T-helper 17 cell (primary cell): ENCODE measurements at regions not wholly inside any gene's neighbourhood (a gene's known extent, or its start where the extent isn't known, plus 50 kb on each side); places are given as distances from the start of the nearest gene placed in this dataset.

Experiments
- ATAC-seq: fragments of 150-1000 bp; cut with Tn5 transposase; 2 replicates; pipeline ENCODE4 v1.10.0; 2021; ENCODE audit warnings: mild to moderate bottlenecking, moderate library complexity
- DNase-seq, 3 donors: peaks; one replicate each; pipeline versions ENCODE4 v3.0.0 to v3.0.0-alpha.2; 2020 to 2021
- H3K9me3 ChIP-seq: one replicate; pipeline ENCODE4 v1.7.0; 2013; ENCODE audit warnings: low read length, mild to moderate bottlenecking; ENCODE audit not compliant: control insufficient read depth, poor library complexity, severe bottlenecking
- H3K27ac Mint-ChIP-seq: one replicate; pipeline ENCODE4 v1.8.0; 2022; ENCODE audit warnings: mild to moderate bottlenecking, moderate library complexity, mixed read lengths
- H3K27me3 Mint-ChIP-seq: one replicate; pipeline ENCODE4 v1.8.0; 2022; ENCODE audit warnings: mixed read lengths
- H3K36me3 Mint-ChIP-seq: one replicate; pipeline ENCODE4 v1.8.0; 2022; ENCODE audit warnings: low read depth, mixed read lengths
- H3K4me1 Mint-ChIP-seq: one replicate; pipeline ENCODE4 v1.8.0; 2022; ENCODE audit warnings: mild to moderate bottlenecking, mixed read lengths
- H3K4me3 Mint-ChIP-seq: one replicate; pipeline ENCODE4 v1.8.0; 2022; ENCODE audit warnings: mild to moderate bottlenecking, moderate library complexity, mixed read lengths

GRCh38 chr4:57490520-57491255, 380.5 kb upstream of the IGFBP7 start:
- no peak overlapping the region for H3K27ac Mint-ChIP-seq
- no peaks in the 10 kb centered on the region for H3K36me3 Mint-ChIP-seq
- DNase-seq (no peak), ATAC-seq (no peak)
- H3K4me1 Mint-ChIP-seq: no peaks in the 10 kb centered on the region
- H3K9me3 ChIP-seq: no peaks in the 10 kb centered on the region
- no peaks in the 10 kb centered on the region for H3K27me3 Mint-ChIP-seq
- no peak overlapping the region for H3K4me3 Mint-ChIP-seq

- H3K27me3 Mint-ChIP-seq: no peaks in the 10 kb centered on the region
- H3K4me3 Mint-ChIP-seq: no peak overlapping the region
- DNase-seq: no peak
- no peak overlapping the region for H3K27ac Mint-ChIP-seq
- H3K4me1 Mint-ChIP-seq: no peaks in the 10 kb centered on the region
- ATAC-seq: no peak
- no peaks in the 10 kb centered on the region for H3K36me3 Mint-ChIP-seq
- no peaks in the 10 kb centered on the region for H3K9me3 ChIP-seq
Measured at GRCh38 chr4:57488366-57489162, 378.4 kb upstream of the IGFBP7 start.

GRCh38 chr4:57475424-57475823, 365.2 kb upstream of the IGFBP7 start:
- Mint-ChIP-seq H3K36me3 (no peaks in the 10 kb centered on the region), H3K27ac (no peak overlapping the region), H3K4me3 (no peak overlapping the region), H3K27me3 (no peaks in the 10 kb centered on the region), H3K4me1 (no peaks in the 10 kb centered on the region)
- ATAC-seq: no peak
- H3K9me3 ChIP-seq: no peaks in the 10 kb centered on the region
- no peak for DNase-seq

GRCh38 chr4:57465321-57466056, 355.3 kb upstream of the IGFBP7 start:
- Mint-ChIP-seq H3K4me1 (no peaks in the 10 kb centered on the region), H3K4me3 (no peak overlapping the region), H3K36me3 (no peaks in the 10 kb centered on the region), H3K27ac (no peak overlapping the region), H3K27me3 (no peaks in the 10 kb centered on the region)
- DNase-seq (no peak), ATAC-seq (no peak)
- H3K9me3 ChIP-seq: no peaks in the 10 kb centered on the region

- no peak for ATAC-seq
- Mint-ChIP-seq H3K4me3 (no peak overlapping the region), H3K4me1 (no peaks in the 10 kb centered on the region), H3K27ac (no peak overlapping the region), H3K36me3 (no peaks in the 10 kb centered on the region), H3K27me3 (no peaks in the 10 kb centered on the region)
- no peaks in the 10 kb centered on the region for H3K9me3 ChIP-seq
- no peak for DNase-seq
Measured at GRCh38 chr4:57462843-57463242, 352.7 kb upstream of the IGFBP7 start.

GRCh38 chr4:57460967-57461366, 350.8 kb upstream of the IGFBP7 start:
- no peaks in the 10 kb centered on the region for H3K27me3 Mint-ChIP-seq
- no peak for DNase-seq
- no peaks in the 10 kb centered on the region for H3K9me3 ChIP-seq
- no peak overlapping the region for H3K27ac Mint-ChIP-seq
- no peaks in the 10 kb centered on the region for H3K36me3 Mint-ChIP-seq
- no peak for ATAC-seq
- H3K4me3 Mint-ChIP-seq: no peak overlapping the region
- no peaks in the 10 kb centered on the region for H3K4me1 Mint-ChIP-seq

- no peak overlapping the region for H3K4me3 Mint-ChIP-seq
- H3K4me1 Mint-ChIP-seq: no peaks in the 10 kb centered on the region
- no peak overlapping the region for H3K27ac Mint-ChIP-seq
- H3K27me3 Mint-ChIP-seq: no peaks in the 10 kb centered on the region
- H3K9me3 ChIP-seq: peaks cover 3% of the 10 kb centered on the region
- no peaks in the 10 kb centered on the region for H3K36me3 Mint-ChIP-seq
- DNase-seq (no peak), ATAC-seq (no peak)
Measured at GRCh38 chr4:57448901-57449300, 338.7 kb upstream of the IGFBP7 start.

GRCh38 chr4:57448452-57448851, 338.3 kb upstream of the IGFBP7 start:
- H3K4me3 Mint-ChIP-seq: no peak overlapping the region
- H3K36me3 Mint-ChIP-seq: no peaks in the 10 kb centered on the region
- H3K27ac Mint-ChIP-seq: no peak overlapping the region

GRCh38 chr4:57446266-57446665, 336.1 kb upstream of the IGFBP7 start:
- H3K9me3 ChIP-seq: peaks cover 3% of the 10 kb centered on the region
- H3K27me3 Mint-ChIP-seq: no peaks in the 10 kb centered on the region
- H3K4me1 Mint-ChIP-seq: no peaks in the 10 kb centered on the region
- ATAC-seq: no peak
- no peak overlapping the region for H3K4me3 Mint-ChIP-seq
- H3K27ac Mint-ChIP-seq: no peak overlapping the region
- no peaks in the 10 kb centered on the region for H3K36me3 Mint-ChIP-seq
- no peak for DNase-seq

More at GRCh38 chr4:57448452-57448851, 338.3 kb upstream of the IGFBP7 start:
- H3K4me1 Mint-ChIP-seq: no peaks in the 10 kb centered on the region
- ATAC-seq (no peak), DNase-seq (no peak)
- H3K27me3 Mint-ChIP-seq: no peaks in the 10 kb centered on the region
- H3K9me3 ChIP-seq: peaks cover 3% of the 10 kb centered on the region

- ATAC-seq: no peak
- Mint-ChIP-seq H3K4me3 (no peak overlapping the region), H3K4me1 (no peaks in the 10 kb centered on the region), H3K27ac (no peak overlapping the region), H3K36me3 (no peaks in the 10 kb centered on the region), H3K27me3 (no peaks in the 10 kb centered on the region)
- no peak for DNase-seq
- H3K9me3 ChIP-seq: peaks cover 3% of the 10 kb centered on the region
Measured at GRCh38 chr4:57445686-57446085, 335.5 kb upstream of the IGFBP7 start.

- Mint-ChIP-seq H3K27me3 (no peaks in the 10 kb centered on the region), H3K4me1 (no peaks in the 10 kb centered on the region), H3K36me3 (no peaks in the 10 kb centered on the region), H3K4me3 (no peak overlapping the region), H3K27ac (no peak overlapping the region)
- H3K9me3 ChIP-seq: peaks cover 3% of the 10 kb centered on the region
- DNase-seq: no peak
- ATAC-seq: no peak
Measured at GRCh38 chr4:57444671-57445070, 334.5 kb upstream of the IGFBP7 start.

GRCh38 chr4:57443787-57444186, 333.6 kb upstream of the IGFBP7 start:
- no peak overlapping the region for H3K27ac Mint-ChIP-seq
- DNase-seq (no peak), ATAC-seq (no peak)
- H3K4me1 Mint-ChIP-seq: no peaks in the 10 kb centered on the region
- no peak overlapping the region for H3K4me3 Mint-ChIP-seq
- H3K9me3 ChIP-seq: peaks cover 3% of the 10 kb centered on the region
- no peaks in the 10 kb centered on the region for H3K36me3 Mint-ChIP-seq
- H3K27me3 Mint-ChIP-seq: no peaks in the 10 kb centered on the region

GRCh38 chr4:57443308-57443707, 333.1 kb upstream of the IGFBP7 start:
- no peaks in the 10 kb centered on the region for H3K36me3 Mint-ChIP-seq
- no peak for ATAC-seq
- no peak overlapping the region for H3K4me3 Mint-ChIP-seq
- no peak for DNase-seq
- H3K27me3 Mint-ChIP-seq: no peaks in the 10 kb centered on the region
- H3K9me3 ChIP-seq: peaks cover 3% of the 10 kb centered on the region
- no peak overlapping the region for H3K27ac Mint-ChIP-seq
- H3K4me1 Mint-ChIP-seq: no peaks in the 10 kb centered on the region
